Stimulated activated naive CD8-positive, alpha-beta T cell treated with anti-CD3 and anti-CD28 coated beads, Interleukin-15, amount 100 ng/mL, for 72 hours (primary cell): ENCODE measurements at regions not wholly inside any gene's neighbourhood (a gene's known extent, or its start where the extent isn't known, plus 50 kb on each side); places are given as distances from the start of the nearest gene placed in this dataset.
"Not testable (repeated sequence)": the region's sequence is repeated elsewhere in the genome, so short reads cannot be mapped to it uniquely, and the experiment has no call there.

Experiments
- ATAC-seq: fragments of 150-1000 bp; cut with Tn5 transposase; 2 replicates; pipeline ENCODE4 v1.10.0; 2021; ENCODE audit warnings: mild to moderate bottlenecking, moderate library complexity
- DNase-seq, 2 donors: peaks; one replicate each; pipeline ENCODE4 v3.0.0; 2021 to 2022
- H3K27ac Mint-ChIP-seq, 2 donors: one replicate each; pipeline ENCODE4 v1.8.0; 2022; ENCODE audit warnings: mild to moderate bottlenecking in 2 of 2, mixed read lengths in 2 of 2, moderate library complexity in 2 of 2
- H3K27me3 Mint-ChIP-seq: one replicate; pipeline ENCODE4 v1.8.0; 2022; ENCODE audit warnings: mixed read lengths
- H3K4me1 Mint-ChIP-seq: one replicate; pipeline ENCODE4 v1.8.0; 2022; ENCODE audit warnings: mild to moderate bottlenecking, mixed read lengths
- H3K4me3 Mint-ChIP-seq, 2 donors: one replicate each; pipeline ENCODE4 v1.8.0; 2022; ENCODE audit warnings: mild to moderate bottlenecking in 2 of 2, mixed read lengths in 2 of 2, moderate library complexity in 1 of 2
- H3K9me3 Mint-ChIP-seq, 2 donors: one replicate each; pipeline ENCODE4 v1.8.0; 2022; ENCODE audit warnings: mixed read lengths in 2 of 2

GRCh38 chr11:28899706-28900105 lies 791.5 kb downstream of the METTL15 start:
- DNase-seq (no peak), ATAC-seq (no peak)
- Mint-ChIP-seq H3K4me3 (no peak overlapping the region), H3K27ac (no peak overlapping the region), H3K9me3 (peaks cover 0 to 17% of the 10 kb centered on the region in 2 donors), H3K4me1 (no peaks in the 10 kb centered on the region), H3K27me3 (no peaks in the 10 kb centered on the region)

DNA sequence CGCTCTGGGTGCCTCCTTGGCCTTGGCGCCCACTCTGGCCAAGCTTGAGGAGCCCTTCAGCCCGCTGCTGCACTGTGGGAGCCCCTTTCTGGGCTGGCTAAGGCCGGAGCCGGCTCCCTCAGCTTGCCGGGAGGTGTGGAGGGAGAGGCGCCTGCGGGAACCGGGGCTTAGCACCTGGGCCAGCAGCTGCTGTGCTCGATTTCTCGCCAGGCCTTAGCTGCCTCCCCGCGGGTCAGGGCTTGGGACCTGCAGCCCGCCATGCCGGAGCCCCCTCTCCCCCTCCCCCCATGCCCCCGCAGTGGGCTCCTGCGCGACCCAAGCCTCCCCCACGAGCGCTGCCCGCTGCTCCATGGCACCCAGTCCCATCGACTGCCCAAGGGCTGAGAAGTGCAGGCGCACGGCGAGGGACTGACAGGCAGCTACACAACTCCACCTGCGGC lies 782.4 kb downstream of the METTL15 start:
- peak overlapping the region in 1 of 2 donors; percentile 82 for H3K27ac Mint-ChIP-seq
- not testable (repeated sequence) for DNase-seq, H3K4me1 Mint-ChIP-seq, H3K27me3 Mint-ChIP-seq, H3K4me3 Mint-ChIP-seq, ATAC-seq
- peaks cover 0 to 18% of the 10 kb centered on the region in 2 donors for H3K9me3 Mint-ChIP-seq

- ATAC-seq (no peak), DNase-seq (no peak)
- H3K4me3 Mint-ChIP-seq = no peak overlapping the region
- H3K27me3 Mint-ChIP-seq = no peaks in the 10 kb centered on the region
- H3K27ac Mint-ChIP-seq = no peak overlapping the region
- peaks cover 8 to 30% of the 10 kb centered on the region in 2 donors for H3K9me3 Mint-ChIP-seq
- H3K4me1 Mint-ChIP-seq = no peaks in the 10 kb centered on the region
Measured at GRCh38 chr11:28887681-28888080, 779.5 kb downstream of the METTL15 start.

- Mint-ChIP-seq H3K4me1 (no peaks in the 10 kb centered on the region), H3K27me3 (no peaks in the 10 kb centered on the region), H3K9me3 (peaks cover 8 to 22% of the 10 kb centered on the region in 2 donors), H3K4me3 (no peak overlapping the region), H3K27ac (no peak overlapping the region)
- DNase-seq (no peak), ATAC-seq (no peak)
Measured at GRCh38 chr11:28879869-28880268, 771.7 kb downstream of the METTL15 start.

DNA sequence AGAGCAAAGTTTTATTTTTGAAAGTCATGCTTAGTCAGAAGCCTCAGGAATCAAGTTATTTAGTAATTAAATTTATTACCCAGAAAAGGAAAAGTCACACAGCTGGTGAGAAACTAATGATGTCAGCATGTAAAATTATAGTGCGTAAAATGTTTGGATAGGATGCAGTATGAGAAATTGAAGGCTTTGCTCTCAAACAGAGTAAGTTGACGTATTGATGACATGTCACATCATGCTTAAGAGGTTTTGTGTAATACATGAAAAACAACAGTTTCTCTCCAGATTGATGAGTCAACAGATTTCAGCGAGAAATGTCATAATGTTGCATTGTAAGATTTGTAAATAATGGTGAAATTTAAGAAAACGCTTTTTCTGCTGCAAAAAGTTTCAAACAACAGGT lies 769.8 kb downstream of the METTL15 start:
- no peaks in the 10 kb centered on the region for H3K4me1 Mint-ChIP-seq
- DNase-seq (no peak), ATAC-seq (no peak)
- no peaks in the 10 kb centered on the region for H3K27me3 Mint-ChIP-seq
- H3K27ac Mint-ChIP-seq = no peak overlapping the region
- H3K9me3 Mint-ChIP-seq = peaks cover 0 to 8% of the 10 kb centered on the region in 2 donors
- no peak overlapping the region for H3K4me3 Mint-ChIP-seq

DNA sequence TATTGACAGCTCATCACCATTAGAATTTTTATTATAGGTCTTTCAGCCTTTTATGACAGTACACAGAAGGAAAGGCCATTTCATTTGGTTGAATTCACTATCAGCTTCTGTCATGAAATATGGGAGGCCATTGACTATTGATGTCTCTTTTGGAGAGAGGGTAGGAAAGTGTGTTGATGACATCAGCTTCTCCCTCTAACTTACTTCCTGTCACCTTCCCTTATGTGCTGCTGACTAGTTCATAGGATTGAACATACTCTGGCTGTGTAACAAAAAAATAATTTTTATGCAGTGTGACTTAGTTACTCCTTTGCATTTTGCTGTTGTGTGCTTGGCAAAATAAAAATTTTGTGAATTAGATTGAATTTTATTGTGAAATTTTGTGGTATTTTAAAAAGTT lies 769.2 kb downstream of the METTL15 start:
- Mint-ChIP-seq H3K27me3 (no peaks in the 10 kb centered on the region), H3K4me3 (no peak overlapping the region), H3K9me3 (peaks cover 0 to 1% of the 10 kb centered on the region in 2 donors), H3K27ac (no peak overlapping the region), H3K4me1 (no peaks in the 10 kb centered on the region)
- no peak for ATAC-seq
- no peak for DNase-seq

- Mint-ChIP-seq H3K9me3 (peaks cover 0 to 11% of the 10 kb centered on the region in 2 donors), H3K4me1 (no peaks in the 10 kb centered on the region), H3K27me3 (no peaks in the 10 kb centered on the region), H3K4me3 (no peak overlapping the region), H3K27ac (no peak overlapping the region)
- ATAC-seq = no peak
- no peak for DNase-seq
Measured at GRCh38 chr11:28874706-28875105, 766.5 kb downstream of the METTL15 start.

DNA sequence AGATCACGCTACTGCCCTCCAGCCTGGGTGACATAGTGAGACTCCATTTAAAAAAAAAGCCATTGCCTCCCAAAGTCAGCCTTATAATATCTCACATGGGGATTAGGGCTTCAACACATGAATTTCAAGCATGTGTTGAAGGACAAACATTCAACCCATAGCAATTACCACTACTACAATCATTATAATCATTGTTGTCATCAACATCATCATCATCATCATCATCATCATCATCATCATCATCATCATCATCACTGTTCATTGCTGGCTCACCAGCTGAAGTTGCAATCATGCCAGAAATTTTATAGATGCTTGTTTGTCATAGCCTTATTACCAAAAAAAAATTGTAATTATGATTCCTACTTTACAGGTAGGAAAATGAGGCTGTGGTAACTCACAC lies 762.9 kb downstream of the METTL15 start:
- no peak overlapping the region for H3K27ac Mint-ChIP-seq
- no peaks in the 10 kb centered on the region for H3K27me3 Mint-ChIP-seq
- no peak for ATAC-seq
- DNase-seq = no peak
- H3K9me3 Mint-ChIP-seq = peaks cover 0 to 11% of the 10 kb centered on the region in 2 donors
- no peaks in the 10 kb centered on the region for H3K4me1 Mint-ChIP-seq
- H3K4me3 Mint-ChIP-seq = no peak overlapping the region

GRCh38 chr11:28863422-28863821 lies 755.2 kb downstream of the METTL15 start:
- DNase-seq = no peak
- no peak for ATAC-seq
- Mint-ChIP-seq H3K27ac (no peak overlapping the region), H3K4me1 (no peaks in the 10 kb centered on the region), H3K9me3 (peaks cover 9 to 15% of the 10 kb centered on the region in 2 donors), H3K27me3 (no peaks in the 10 kb centered on the region), H3K4me3 (no peak overlapping the region)

- ATAC-seq = no peak
- Mint-ChIP-seq H3K4me1 (no peaks in the 10 kb centered on the region), H3K9me3 (peaks cover 13 to 31% of the 10 kb centered on the region in 2 donors), H3K4me3 (no peak overlapping the region), H3K27me3 (no peaks in the 10 kb centered on the region), H3K27ac (no peak overlapping the region)
- no peak for DNase-seq
Measured at GRCh38 chr11:28860893-28861292, 752.7 kb downstream of the METTL15 start.

- Mint-ChIP-seq H3K9me3 (peaks cover 17 to 25% of the 10 kb centered on the region in 2 donors), H3K27me3 (no peaks in the 10 kb centered on the region), H3K4me3 (no peak overlapping the region), H3K4me1 (no peaks in the 10 kb centered on the region), H3K27ac (no peak overlapping the region)
- DNase-seq (no peak), ATAC-seq (no peak)
Measured at GRCh38 chr11:28858076-28858475, 749.9 kb downstream of the METTL15 start.

DNA sequence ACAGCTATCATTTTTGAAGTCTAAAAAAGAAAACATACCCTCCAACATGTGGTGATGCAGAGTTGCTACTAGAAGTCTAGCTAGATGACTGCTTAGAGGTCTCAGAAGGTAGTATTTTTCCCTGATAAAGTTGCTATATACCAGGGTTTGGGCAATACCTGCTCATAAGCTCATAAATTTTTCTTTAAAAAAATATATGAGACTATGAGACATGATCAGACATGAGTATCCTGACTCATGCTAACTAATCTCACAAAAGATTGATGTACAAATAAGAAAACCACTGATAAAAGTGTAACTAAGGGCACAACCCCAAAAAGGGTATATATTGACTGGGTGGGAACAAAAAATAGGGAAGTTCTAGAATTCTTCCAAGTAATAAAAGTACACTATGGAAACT lies 740.9 kb downstream of the METTL15 start:
- H3K9me3 Mint-ChIP-seq = peaks cover 8 to 14% of the 10 kb centered on the region in 2 donors
- no peaks in the 10 kb centered on the region for H3K27me3 Mint-ChIP-seq
- no peak for ATAC-seq
- DNase-seq = no peak
- H3K4me3 Mint-ChIP-seq = no peak overlapping the region
- no peaks in the 10 kb centered on the region for H3K4me1 Mint-ChIP-seq
- no peak overlapping the region for H3K27ac Mint-ChIP-seq

- Mint-ChIP-seq H3K9me3 (peaks cover 0 to 5% of the 10 kb centered on the region in 2 donors), H3K4me1 (no peaks in the 10 kb centered on the region)
- ATAC-seq = no peak
Measured at GRCh38 chr11:28842716-28843115, 734.5 kb downstream of the METTL15 start.

GRCh38 chr11:28838741-28839140 lies 730.6 kb downstream of the METTL15 start:
- Mint-ChIP-seq H3K9me3 (peaks cover 12% of the 10 kb centered on the region in 2 donors), H3K4me1 (no peaks in the 10 kb centered on the region), H3K4me3 (no peak overlapping the region), H3K27me3 (no peaks in the 10 kb centered on the region), H3K27ac (no peak overlapping the region)
- ATAC-seq (no peak), DNase-seq (no peak)

More at GRCh38 chr11:28842716-28843115, 734.5 kb downstream of the METTL15 start:
- H3K27me3 Mint-ChIP-seq = no peaks in the 10 kb centered on the region
- no peak overlapping the region for H3K27ac Mint-ChIP-seq
- DNase-seq = no peak
- H3K4me3 Mint-ChIP-seq = no peak overlapping the region

GRCh38 chr11:28837599-28837998 lies 729.4 kb downstream of the METTL15 start:
- no peak overlapping the region for H3K27ac Mint-ChIP-seq
- ATAC-seq = no peak
- peaks cover 12 to 16% of the 10 kb centered on the region in 2 donors for H3K9me3 Mint-ChIP-seq
- H3K27me3 Mint-ChIP-seq = no peaks in the 10 kb centered on the region
- H3K4me3 Mint-ChIP-seq = no peak overlapping the region
- no peaks in the 10 kb centered on the region for H3K4me1 Mint-ChIP-seq
- DNase-seq = no peak

GRCh38 chr11:28836285-28837081 lies 728.3 kb downstream of the METTL15 start:
- no peak for ATAC-seq
- Mint-ChIP-seq H3K27me3 (no peaks in the 10 kb centered on the region), H3K9me3 (peaks cover 12 to 16% of the 10 kb centered on the region in 2 donors), H3K4me1 (no peaks in the 10 kb centered on the region), H3K4me3 (no peak overlapping the region), H3K27ac (no peak overlapping the region)
- DNase-seq = no peak

DNA sequence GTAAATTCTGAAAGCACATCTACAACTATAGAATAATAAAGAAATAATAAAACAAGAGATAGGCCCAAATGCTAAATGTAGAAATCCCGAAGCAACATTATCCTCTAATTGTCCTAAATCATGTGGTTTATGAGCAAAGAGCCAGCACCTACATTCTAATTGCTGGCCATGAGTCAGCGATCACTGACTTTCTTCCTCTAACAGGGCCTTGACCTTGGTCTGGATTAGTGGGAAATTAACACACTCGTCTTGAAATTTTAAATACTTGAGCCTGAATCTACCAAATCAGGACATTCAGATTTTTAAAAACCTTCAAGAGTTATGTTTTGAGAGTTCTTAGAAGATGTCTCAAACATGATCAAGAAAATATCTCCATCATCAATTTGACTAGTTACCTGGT lies 727.6 kb downstream of the METTL15 start:
- Mint-ChIP-seq H3K4me1 (no peaks in the 10 kb centered on the region), H3K27ac (no peak overlapping the region), H3K9me3 (peaks cover 12 to 16% of the 10 kb centered on the region in 2 donors), H3K27me3 (no peaks in the 10 kb centered on the region), H3K4me3 (no peak overlapping the region)
- DNase-seq (no peak), ATAC-seq (no peak)
